Motor neuron (in vitro differentiated cells): ENCODE measurements at regions not wholly inside any gene's neighbourhood (a gene's known extent, or its start where the extent isn't known, plus 50 kb on each side); places are given as distances from the start of the nearest gene placed in this dataset.

ENCODE experiments used
- ATAC-seq, 8 experiments: fragments of 200-7000 bp; cut with Tn5 transposase; replicated peaks in 6 of 8; 2 replicates each; pipeline ENCODE4 v1.8.0; 2021; ENCODE audit warnings: mild to moderate bottlenecking in 8 of 8, moderate library complexity in 8 of 8
- H3K27ac ChIP-seq, 2 donors: fragments of 250-450 bp; sonication (Bioruptor Pico); 2 replicates each; pipeline ENCODE4 v1.9.0; 2021; ENCODE audit warnings: antibody characterized with exemption in 2 of 2, mild to moderate bottlenecking in 2 of 2, moderate library complexity in 1 of 2
- H3K4me1 ChIP-seq, 2 donors: fragments of 250-450 bp; sonication (Bioruptor Pico); replicated peaks in 1 of 2; 2 replicates each; pipeline ENCODE4 v1.6.1; 2021; ENCODE audit warnings: antibody characterized with exemption in 2 of 2, mild to moderate bottlenecking in 2 of 2, moderate library complexity in 1 of 2
- H3K4me3 ChIP-seq, 5 donors: fragments of 250-450 bp; sonication (Bioruptor Pico); 2 replicates each; pipeline ENCODE4 v1.9.0; 2021; ENCODE audit warnings: antibody characterized with exemption in 5 of 5, mild to moderate bottlenecking in 5 of 5, moderate library complexity in 4 of 5
- WGBS, 10 experiments: fragments of 450-650 bp; shearing (Covaris generic); methylation state at CpG; one replicate each; pipeline ENCODE4 v1.0.0; 2022; 5-methylcytosine and 5-hydroxymethylcytosine counted together
- in situ Hi-C, 9 experiments: fragments of 400-800 bp; cut with MboI; loops; one replicate each; pipeline ENCODE4 v1.15.0; 2021; ENCODE audit warnings: low sequenced_read_pairs in 9 of 9, low pct_unique_long_range_greater_than_20kb in 2 of 9; ENCODE audit not compliant: unreplicated experiment in 9 of 9

GRCh38 chr9:134275375-134275774, 50.9 kb upstream of the RXRA start:
- Histone ChIP-seq H3K4me1 (peaks cover 23 to 25% of the 10 kb centered on the region in 2 donors), H3K27ac (no peak overlapping the region), H3K4me3 (no peak overlapping the region)
- WGBS, 10 experiments = 40 to 74% (median 56%) methylated on average over 2 to 6 of the region's 9 CpGs; no CpG with 5 or more reads in 6 of the 10 experiments
- ATAC-seq = peak in 3 of 8 experiments; percentile 8 to 25 (median 10)
- in situ Hi-C loops = no loop called here

- 0 to 70% methylated on average over 1 to 2 of the region's 13 CpGs; no CpG with 5 or more reads in 8 of the 10 experiments for WGBS, 10 experiments
- in situ Hi-C loops = no loop called here
- peak in 5 of 8 experiments; percentile 61 to 76 (median 73) for ATAC-seq
- H3K4me3 ChIP-seq = no peak overlapping the region
- H3K27ac ChIP-seq = peak overlapping the region in 1 of 2 donors; percentile 24
- peaks cover 32 to 33% of the 10 kb centered on the region in 2 donors for H3K4me1 ChIP-seq
Observed at GRCh38 chr9:134276453-134277245, 49.6 kb upstream of the RXRA start.
